ENCODE measurements at regions not wholly inside any gene's neighbourhood (a gene's known extent, or its start where the extent isn't known, plus 50 kb on each side); places are given as distances from the start of the nearest gene placed in this dataset.

GRCh38 chr3:64351713-64352638, 126.7 kb upstream of the PRICKLE2 start:
- no peak for TF ChIP-seq CTCF (IDR thresholded peaks at IDR 0.05)
- Histone ChIP-seq H3K4me1 (ENCODE audit: low read depth) (peaks cover 2% of the 10 kb centered on the region), H3K36me3 (ENCODE audit: low read depth) (no peaks in the 10 kb centered on the region), H3K4me3 (no peak overlapping the region), H3K9me3 (no peaks in the 10 kb centered on the region)
- intact Hi-C loops (cut with DNase I, micrococcal nuclease): no loop called here
- ATAC-seq: no peak
- no peak for DNase-seq

GRCh38 chr3:64349551-64349950, 124.3 kb upstream of the PRICKLE2 start:
- Histone ChIP-seq H3K4me1 (ENCODE audit: low read depth) (peaks cover 2% of the 10 kb centered on the region), H3K4me3 (no peak overlapping the region), H3K36me3 (ENCODE audit: low read depth) (no peaks in the 10 kb centered on the region), H3K9me3 (no peaks in the 10 kb centered on the region)
- DNase-seq (no peak), ATAC-seq (no peak)
- intact Hi-C loops (cut with DNase I, micrococcal nuclease): no loop called here
- TF ChIP-seq CTCF (IDR thresholded peaks at IDR 0.05): no peak

- intact Hi-C loops (cut with DNase I, micrococcal nuclease): no loop called here
- no peaks in the 10 kb centered on the region for H3K4me1 ChIP-seq (ENCODE audit: low read depth)
- no peak overlapping the region for H3K4me3 ChIP-seq
- H3K36me3 ChIP-seq (ENCODE audit: low read depth): no peaks in the 10 kb centered on the region
- peak; percentile 38 for ATAC-seq
- H3K9me3 ChIP-seq: no peaks in the 10 kb centered on the region
- no peak for DNase-seq
- no peak for TF ChIP-seq CTCF (IDR thresholded peaks at IDR 0.05)
These were observed 120.1 kb upstream of the PRICKLE2 start for GRCh38 chr3:64345371-64345770.

- no peaks in the 10 kb centered on the region for H3K9me3 ChIP-seq
- no peaks in the 10 kb centered on the region for H3K4me1 ChIP-seq (ENCODE audit: low read depth)
- intact Hi-C loops (cut with DNase I, micrococcal nuclease): no loop called here
- ATAC-seq (peak; percentile 13), DNase-seq (no peak)
- no peak for TF ChIP-seq CTCF (IDR thresholded peaks at IDR 0.05)
- H3K36me3 ChIP-seq (ENCODE audit: low read depth): no peaks in the 10 kb centered on the region
- no peak overlapping the region for H3K4me3 ChIP-seq
These were observed 119.5 kb upstream of the PRICKLE2 start for GRCh38 chr3:64344721-64345207.

- no peak for ATAC-seq
- intact Hi-C loops (cut with DNase I, micrococcal nuclease): no loop called here
- H3K4me3 ChIP-seq: no peak overlapping the region
- H3K4me1 ChIP-seq (ENCODE audit: low read depth): no peaks in the 10 kb centered on the region
- no peaks in the 10 kb centered on the region for H3K9me3 ChIP-seq
- no peaks in the 10 kb centered on the region for H3K36me3 ChIP-seq (ENCODE audit: low read depth)
- TF ChIP-seq CTCF (IDR thresholded peaks at IDR 0.05): no peak
- no peak for DNase-seq
These were observed 118.6 kb upstream of the PRICKLE2 start for GRCh38 chr3:64343689-64344430.

Measured in mucosa of descending colon (tissue), 3 donors.